Keratinocyte (primary cell): ENCODE measurements at regions not wholly inside any gene's neighbourhood (a gene's known extent, or its start where the extent isn't known, plus 50 kb on each side); places are given as distances from the start of the nearest gene placed in this dataset.

Source experiments
- DNase-seq: peaks from one replicate; pipeline ENCODE4 v3.0.0-alpha.2; 2011; ENCODE audit warnings: low read depth, missing footprints, low spot score
- FAIRE-seq: peaks from 2 replicates; lab custom pipeline; 2011; peaks lifted over from hg19 to GRCh38; lab: Jason Lieb, UNC
- H2AFZ ChIP-seq: 2 replicates; pipeline ENCODE4 v1.6.0; 2012; ENCODE audit warnings: low read length, control low read depth, inconsistent platforms; ENCODE audit not compliant: control insufficient read depth
- H3K27ac ChIP-seq: 2 replicates; pipeline ENCODE4 v1.5.1; 2011; ENCODE audit warnings: low read length; ENCODE audit not compliant: control insufficient read depth, insufficient read depth
- H3K27me3 ChIP-seq: 3 replicates; pipeline ENCODE4 v1.6.0; 2011; ENCODE audit warnings: low read length; ENCODE audit not compliant: control insufficient read depth, insufficient read depth; ENCODE audit errors: extremely low read depth
- H3K36me3 ChIP-seq, 2 experiments: 2 replicates in 1 of 2; 3 replicates in 1 of 2; pipeline ENCODE4 v1.5.1; 2011; ENCODE audit warnings: low read length in 2 of 2, mild to moderate bottlenecking in 1 of 2; ENCODE audit not compliant: control insufficient read depth in 2 of 2, insufficient read depth in 2 of 2; ENCODE audit errors: extremely low read depth in 1 of 2
- H3K4me1 ChIP-seq: 3 replicates; pipeline ENCODE4 v1.5.1; 2011; ENCODE audit warnings: low read length; ENCODE audit not compliant: control insufficient read depth, insufficient read depth; ENCODE audit errors: extremely low read depth
- H3K4me2 ChIP-seq: 3 replicates; pipeline ENCODE4 v1.6.0; 2011; ENCODE audit warnings: low read depth, low read length; ENCODE audit not compliant: control insufficient read depth, insufficient read depth; ENCODE audit errors: extremely low read depth
- H3K4me3 ChIP-seq, 3 experiments: fragments of 200-600 bp in 1 of 3; sonication (generic) in 1 of 3; 2 replicates in 2 of 3; 3 replicates in 1 of 3; pipeline ENCODE4 v1.5.1; 2011 to 2016; ENCODE audit warnings: low read length in 3 of 3, mild to moderate bottlenecking in 3 of 3, control low read depth in 2 of 3, inconsistent platforms in 1 of 3, low read depth in 1 of 3, mixed read lengths in 1 of 3, mixed run types in 1 of 3, moderate library complexity in 1 of 3; ENCODE audit not compliant: control insufficient read depth in 2 of 3, insufficient read depth in 2 of 3; ENCODE audit errors: extremely low read depth in 1 of 3
- H3K79me2 ChIP-seq: 2 replicates; pipeline ENCODE4 v1.6.0; 2012; ENCODE audit warnings: low read length; ENCODE audit not compliant: control insufficient read depth, insufficient read depth
- H3K9ac ChIP-seq: 3 replicates; pipeline ENCODE4 v1.6.0; 2011; ENCODE audit warnings: low read length; ENCODE audit not compliant: control insufficient read depth, insufficient read depth; ENCODE audit errors: extremely low read depth
- H3K9me1 ChIP-seq: 3 replicates; pipeline ENCODE4 v1.6.0; 2011; ENCODE audit warnings: low read length; ENCODE audit not compliant: control insufficient read depth, insufficient read depth; ENCODE audit errors: extremely low read depth
- H3K9me3 ChIP-seq: 2 replicates; pipeline ENCODE4 v1.5.1; 2012; ENCODE audit warnings: low read depth, low read length; ENCODE audit not compliant: control insufficient read depth
- H4K20me1 ChIP-seq: 3 replicates; pipeline ENCODE4 v1.6.0; 2011; ENCODE audit warnings: low read length; ENCODE audit not compliant: control insufficient read depth, insufficient read depth; ENCODE audit errors: extremely low read depth
- CTCF ChIP-seq, 3 experiments: IDR thresholded peaks in 1 of 3; conservative IDR thresholded peaks in 1 of 3; optimal IDR thresholded peaks in 1 of 3; 2 replicates in 2 of 3; 3 replicates in 1 of 3; pipeline versions ENCODE3 to v1.5.1; 2011; ENCODE audit warnings: low read length in 3 of 3, mild to moderate bottlenecking in 3 of 3, moderate library complexity in 2 of 3, control low read depth in 1 of 3, inconsistent platforms in 1 of 3; ENCODE audit not compliant: insufficient read depth in 2 of 3; ENCODE audit errors: extremely low read depth in 1 of 3
- EZH2 ChIP-seq: IDR thresholded peaks from one replicate; pipeline ENCODE4 v1.6.1; 2012; ENCODE audit warnings: inconsistent platforms, mild to moderate bottlenecking, low read length, moderate library complexity
- dilution Hi-C: fragments of 300-500 bp; cut with MboI; formaldehyde crosslinking; loops from one replicate; pipeline ENCODE4 v1.7.0; 2020; ENCODE audit warnings: low sequenced_read_pairs; ENCODE audit not compliant: extremely low pct_ligation_motif_present

- no peaks in the 10 kb centered on the region for H3K27me3 ChIP-seq
- no peak overlapping the region for H3K27ac ChIP-seq
- no peak overlapping the region for H3K4me3 ChIP-seq
- H3K36me3 ChIP-seq, result no peaks in the 10 kb centered on the region
- H3K79me2 ChIP-seq, result no peaks in the 10 kb centered on the region
- DNase-seq (no peak), FAIRE-seq (no peak)
- no peaks in the 10 kb centered on the region for H4K20me1 ChIP-seq
- H3K9me3 ChIP-seq, result no peaks in the 10 kb centered on the region
- dilution Hi-C loops, result no loop called here
- H3K9ac ChIP-seq, result no peak overlapping the region
- TF ChIP-seq CTCF (optimal IDR thresholded peaks at IDR 0.05 in 1 of 3, IDR thresholded peaks at IDR 0.05 in 1 of 3, conservative IDR thresholded peaks at IDR 0.05 in 1 of 3; ENCODE audit: extremely low read depth in 1 of 3, insufficient read depth in 2 of 3, low read length in 3 of 3), result no peak
- TF ChIP-seq EZH2, result no peak
- H2AFZ ChIP-seq, result no peak overlapping the region
- no peak overlapping the region for H3K4me2 ChIP-seq
- no peaks in the 10 kb centered on the region for H3K9me1 ChIP-seq
- H3K4me1 ChIP-seq, result no peaks in the 10 kb centered on the region
Observed at GRCh38 chr10:94143261-94143660, 149.5 kb downstream of the PLCE1 start.

- DNase-seq (no peak), FAIRE-seq (no peak)
- Histone ChIP-seq H4K20me1 (no peaks in the 10 kb centered on the region), H3K9me3 (no peaks in the 10 kb centered on the region), H3K4me2 (no peak overlapping the region), H2AFZ (no peak overlapping the region), H3K36me3 (no peaks in the 10 kb centered on the region), H3K27me3 (no peaks in the 10 kb centered on the region), H3K4me3 (no peak overlapping the region), H3K9me1 (no peaks in the 10 kb centered on the region), H3K27ac (no peak overlapping the region), H3K9ac (no peak overlapping the region), H3K79me2 (no peaks in the 10 kb centered on the region), H3K4me1 (no peaks in the 10 kb centered on the region)
- dilution Hi-C loops, result no loop called here
- TF ChIP-seq EZH2 (no peak), CTCF (optimal IDR thresholded peaks at IDR 0.05 in 1 of 3, IDR thresholded peaks at IDR 0.05 in 1 of 3, conservative IDR thresholded peaks at IDR 0.05 in 1 of 3; ENCODE audit: extremely low read depth in 1 of 3, insufficient read depth in 2 of 3, low read length in 3 of 3) (no peak)
Observed at GRCh38 chr10:94146313-94146712, 152.6 kb downstream of the PLCE1 start.
